HG03460 (cell line): ENCODE measurements at regions not wholly inside any gene's neighbourhood (a gene's known extent, or its start where the extent isn't known, plus 50 kb on each side); places are given as distances from the start of the nearest gene placed in this dataset.

Source experiments
- ATAC-seq: cut with Tn5 transposase; IDR thresholded peaks from one replicate; pipeline ENCODE4 v1.9.1; 2021; ENCODE audit not compliant: unreplicated experiment

- no peak for ATAC-seq
Measured at GRCh38 chr5:73344835-73345234, 103.7 kb downstream of the FOXD1 start.

GRCh38 chr5:73339711-73340110 lies 108.9 kb downstream of the FOXD1 start:
- ATAC-seq, result no peak

- no peak for ATAC-seq
Measured at GRCh38 chr5:73339051-73339575, 109.5 kb downstream of the FOXD1 start.

GRCh38 chr5:73338256-73339050 lies 110.1 kb downstream of the FOXD1 start:
- ATAC-seq, result no peak

GRCh38 chr5:73337586-73338255 lies 110.9 kb downstream of the FOXD1 start:
- no peak for ATAC-seq

- ATAC-seq, result no peak
Measured at GRCh38 chr5:73336366-73336765, 112.2 kb downstream of the FOXD1 start.

- ATAC-seq, result no peak
Measured at GRCh38 chr5:73333944-73334703, 114.5 kb downstream of the FOXD1 start.

- ATAC-seq, result no peak
Measured at GRCh38 chr5:73330613-73331012, 118.0 kb downstream of the FOXD1 start.

- ATAC-seq, result no peak
Measured at GRCh38 chr5:73328640-73329039, 119.9 kb downstream of the FOXD1 start.

GRCh38 chr5:73327908-73328455 lies 120.6 kb downstream of the FOXD1 start:
- no peak for ATAC-seq

GRCh38 chr5:73325546-73325945 lies 123.0 kb downstream of the FOXD1 start:
- ATAC-seq, result no peak

GRCh38 chr5:73323466-73323865 lies 125.1 kb downstream of the FOXD1 start:
- ATAC-seq, result no peak

GRCh38 chr5:73322437-73323076 lies 126.0 kb downstream of the FOXD1 start:
- no peak for ATAC-seq

- ATAC-seq, result no peak
Measured at GRCh38 chr5:73321757-73322436, 126.7 kb downstream of the FOXD1 start.

- no peak for ATAC-seq
Measured at GRCh38 chr5:73319036-73319435, 129.5 kb downstream of the FOXD1 start.

- ATAC-seq, result no peak
Measured at GRCh38 chr5:73318308-73318719, 130.3 kb downstream of the FOXD1 start.

GRCh38 chr5:73317523-73317922 lies 131.1 kb downstream of the FOXD1 start:
- no peak for ATAC-seq

- ATAC-seq, result no peak
Measured at GRCh38 chr5:73314395-73315257, 134.0 kb downstream of the FOXD1 start.

GRCh38 chr5:73312872-73313510 lies 135.6 kb downstream of the FOXD1 start:
- ATAC-seq, result no peak
